ENCODE measurements at regions not wholly inside any gene's neighbourhood (a gene's known extent, or its start where the extent isn't known, plus 50 kb on each side); places are given as distances from the start of the nearest gene placed in this dataset.

DNA sequence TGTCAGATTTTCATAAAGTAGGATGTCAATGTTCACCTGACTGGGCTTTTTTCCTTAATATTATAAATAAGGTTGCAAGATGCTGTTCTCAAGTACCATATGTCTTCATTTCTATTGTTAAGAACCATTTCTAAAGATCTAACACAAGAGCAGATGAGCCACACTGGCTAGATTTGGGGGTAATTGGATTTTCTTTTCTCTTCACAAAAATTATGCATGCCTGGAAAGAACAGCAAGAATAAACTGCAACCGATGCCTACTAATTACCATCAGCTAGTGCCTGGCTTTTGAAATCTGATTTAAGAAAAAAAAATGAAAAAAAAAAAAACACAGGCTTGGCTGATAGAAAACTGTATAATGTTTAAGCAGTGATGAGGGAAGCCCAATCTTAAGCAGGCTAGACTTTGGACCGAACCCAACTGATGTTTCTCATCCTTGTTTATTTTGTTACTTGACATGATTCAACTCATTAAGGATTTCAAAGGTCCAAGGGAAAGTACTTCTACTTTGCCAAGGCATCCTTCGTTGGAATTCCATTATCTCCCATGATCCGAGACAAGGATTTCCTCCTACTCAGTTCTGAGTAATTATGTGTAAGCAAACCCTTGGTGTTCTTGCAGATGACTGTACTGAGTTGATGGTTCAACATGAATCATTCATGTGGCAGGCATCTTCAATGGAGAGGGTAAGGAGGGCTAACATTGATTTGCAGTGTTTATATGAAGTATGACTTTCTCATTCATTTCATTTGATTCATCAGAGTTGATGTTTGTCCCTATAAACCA is 300.5 kb downstream of the SPRY2 start:
- DNase-seq, result no peak

- DNase-seq, result no peak
Measured at GRCh38 chr13:80039000-80039399, 301.9 kb downstream of the SPRY2 start.

- no peak for DNase-seq
Measured at GRCh38 chr13:80038371-80038770, 302.6 kb downstream of the SPRY2 start.

DNA sequence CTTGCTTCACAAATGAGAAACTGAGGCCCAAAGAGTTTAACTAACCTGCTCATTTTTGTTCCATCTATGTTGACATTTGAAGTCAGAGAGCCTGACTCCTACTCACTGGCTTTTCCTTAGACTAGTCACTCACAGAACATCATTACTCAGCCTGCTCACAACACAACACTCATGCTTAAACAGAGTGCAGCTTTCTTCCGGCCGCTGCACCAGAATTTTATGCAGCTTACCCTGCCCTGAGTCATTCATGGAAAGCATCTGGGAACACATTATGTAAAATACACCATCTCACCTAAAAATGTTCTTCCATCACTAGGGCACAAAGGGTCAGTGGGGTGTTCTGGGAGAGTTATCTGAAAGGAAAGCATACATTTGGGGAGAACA is 303.4 kb downstream of the SPRY2 start:
- DNase-seq, result peak in 2 of 58 donors; percentile 7 to 19

GRCh38 chr13:80036845-80037504 is 304.0 kb downstream of the SPRY2 start:
- peak in 1 of 58 donors; percentile 27 for DNase-seq

DNA sequence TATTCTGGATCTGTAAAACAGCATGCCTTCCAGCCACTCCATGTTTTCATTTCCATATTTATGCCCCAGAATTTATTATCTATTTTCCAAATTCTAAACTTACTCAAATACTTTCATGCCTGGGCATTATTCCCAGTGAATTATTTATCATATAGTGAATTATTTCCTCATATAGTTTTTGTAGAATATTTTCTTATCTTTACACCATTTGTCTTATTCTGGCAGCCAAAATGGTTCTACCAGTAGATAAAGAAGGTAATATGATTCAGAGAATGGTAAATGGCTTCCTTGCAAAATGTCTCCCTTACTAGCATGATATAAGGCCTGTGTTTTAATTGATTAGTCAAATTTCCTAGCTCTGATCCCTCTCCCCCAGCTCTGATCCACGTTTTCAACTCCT is 305.8 kb downstream of the SPRY2 start:
- no peak for DNase-seq

DNA sequence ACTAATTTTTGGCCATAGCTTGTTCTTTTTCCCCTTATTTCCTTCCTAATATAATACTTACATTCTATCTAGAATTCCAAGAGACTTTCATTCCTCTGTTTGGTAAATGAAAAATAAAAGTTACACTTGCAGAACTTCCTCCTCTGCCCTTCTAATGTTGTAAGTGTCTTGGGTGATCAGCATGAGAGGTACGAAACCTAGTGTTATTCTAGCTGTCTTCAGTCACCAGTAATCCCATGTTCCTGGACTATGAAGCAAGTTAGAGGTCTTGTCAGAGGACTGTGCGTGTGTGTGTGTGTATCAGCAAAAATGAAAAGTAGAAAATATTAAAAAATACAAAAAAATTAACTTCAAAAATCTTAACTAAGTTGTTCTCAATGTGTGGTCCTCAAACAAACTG is 307.0 kb downstream of the SPRY2 start:
- no peak for DNase-seq

DNA sequence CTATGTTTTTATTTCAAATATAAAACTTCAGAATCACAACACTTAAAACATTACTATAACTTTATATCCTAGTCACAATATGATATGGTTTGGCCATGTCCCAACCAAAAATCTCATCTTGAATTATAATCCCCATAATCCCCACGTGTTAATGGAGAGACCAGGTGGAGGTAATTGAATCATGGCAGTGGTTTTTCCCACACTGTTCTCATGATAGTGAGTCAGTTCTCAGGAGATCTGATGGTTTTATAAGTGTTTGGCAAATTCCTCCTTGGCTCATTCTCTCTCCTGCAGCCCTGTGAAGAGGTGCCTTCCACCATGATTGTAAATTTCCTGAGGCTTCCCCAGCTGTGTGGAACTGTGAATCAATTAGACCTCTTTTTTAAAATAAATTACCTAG is 307.6 kb downstream of the SPRY2 start:
- no peak for DNase-seq

DNA sequence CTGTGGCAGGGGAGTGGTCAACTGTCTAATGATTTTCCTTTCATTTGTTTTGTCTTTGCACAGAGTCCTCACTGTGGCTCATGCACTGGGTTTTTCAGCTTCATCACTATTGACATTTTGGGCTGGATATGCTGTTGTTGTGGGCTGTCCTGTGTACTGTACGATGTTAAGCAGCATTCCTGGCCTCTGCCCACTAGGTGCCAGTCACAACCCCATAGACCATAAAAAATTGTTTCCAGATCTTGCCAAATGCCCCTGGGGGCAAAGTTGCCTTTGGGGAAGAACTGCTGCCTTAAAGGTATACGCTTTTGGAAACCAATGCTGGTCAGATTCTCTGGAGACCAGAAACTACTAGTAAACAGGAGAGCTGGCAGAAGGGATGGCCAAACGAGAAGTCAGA is 310.4 kb downstream of the SPRY2 start:
- peak in 5 of 58 donors; percentile 5 to 46 (median 15) for DNase-seq

- DNase-seq, result no peak
Measured at GRCh38 chr13:80029170-80029569, 311.8 kb downstream of the SPRY2 start.

DNA sequence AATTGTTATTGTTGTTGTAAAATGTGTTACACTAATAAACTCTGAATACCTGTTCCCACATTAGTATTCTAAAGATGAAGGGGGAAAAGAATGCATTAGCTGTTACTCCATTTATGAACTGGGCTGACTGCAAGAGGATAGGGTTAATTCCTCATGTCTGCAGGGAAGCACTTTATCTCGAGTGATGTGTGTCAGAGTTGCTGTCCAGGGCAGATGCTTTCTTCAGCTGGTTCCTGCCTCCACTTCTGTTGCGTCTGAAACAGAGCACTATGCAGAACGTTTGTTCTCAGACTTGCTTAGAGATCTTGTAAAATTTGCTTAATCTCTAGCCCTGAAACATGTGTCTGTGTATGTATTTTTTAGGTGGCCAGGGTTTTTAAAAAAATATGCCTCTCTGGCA is 318.8 kb downstream of the SPRY2 start:
- no peak for DNase-seq

DNA sequence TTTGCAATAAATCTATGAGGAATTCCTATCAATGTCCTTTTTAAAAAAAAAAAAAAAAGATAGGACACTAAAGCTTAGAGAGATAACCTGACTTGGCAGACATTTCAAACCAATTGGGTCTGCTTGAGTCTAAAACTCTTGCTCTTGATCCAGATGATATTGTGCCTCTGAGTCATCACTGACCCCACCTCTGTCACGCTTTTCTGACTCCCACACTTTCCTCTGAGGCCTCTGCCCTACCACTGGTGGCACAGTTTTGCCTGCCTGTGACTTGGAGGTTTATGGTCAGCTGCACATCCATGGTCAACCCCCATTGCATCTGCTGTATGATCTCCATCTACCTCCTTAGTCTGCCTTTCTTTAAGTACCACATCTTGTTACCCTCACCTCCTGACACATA is 328.7 kb downstream of the SPRY2 start:
- no peak for DNase-seq

DNA sequence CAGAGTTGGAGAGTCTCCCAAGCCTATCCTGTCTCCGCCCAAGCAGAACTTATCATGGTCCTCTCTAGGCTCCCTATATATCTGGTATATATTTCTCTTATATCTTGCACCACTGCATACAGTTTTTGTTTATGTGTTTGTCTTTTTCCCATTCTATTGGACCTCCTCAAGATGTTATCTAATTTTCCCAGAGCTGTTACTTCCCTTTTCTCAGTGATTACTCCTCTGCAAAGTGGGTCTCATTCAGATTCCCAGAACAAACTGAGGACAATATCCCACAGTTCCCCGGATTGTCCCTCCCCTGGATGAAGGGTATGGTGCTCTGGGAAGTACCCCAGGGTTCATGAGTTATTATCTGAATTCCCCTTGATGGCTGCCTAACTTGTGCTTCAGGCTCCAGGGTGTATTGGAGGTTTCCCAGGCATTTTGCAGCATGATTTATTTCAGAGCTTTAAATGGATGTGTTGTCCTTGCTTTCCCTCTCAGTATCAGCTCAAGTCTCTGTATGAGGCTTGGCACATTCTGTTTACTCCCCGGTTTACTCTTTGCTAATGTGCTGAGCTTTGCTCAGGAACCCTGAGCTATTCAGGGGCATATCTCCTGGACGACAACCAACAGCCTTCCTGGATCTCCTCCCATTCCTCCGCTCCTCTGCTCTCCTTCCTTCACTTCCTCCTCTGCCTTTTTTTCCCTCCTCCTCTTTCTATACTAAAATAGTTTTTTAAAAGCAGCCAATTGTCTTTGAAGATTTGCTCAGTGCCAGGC is 329.3 kb downstream of the SPRY2 start:
- DNase-seq, result peak in 26 of 58 donors; percentile 4 to 64 (median 26)

DNA sequence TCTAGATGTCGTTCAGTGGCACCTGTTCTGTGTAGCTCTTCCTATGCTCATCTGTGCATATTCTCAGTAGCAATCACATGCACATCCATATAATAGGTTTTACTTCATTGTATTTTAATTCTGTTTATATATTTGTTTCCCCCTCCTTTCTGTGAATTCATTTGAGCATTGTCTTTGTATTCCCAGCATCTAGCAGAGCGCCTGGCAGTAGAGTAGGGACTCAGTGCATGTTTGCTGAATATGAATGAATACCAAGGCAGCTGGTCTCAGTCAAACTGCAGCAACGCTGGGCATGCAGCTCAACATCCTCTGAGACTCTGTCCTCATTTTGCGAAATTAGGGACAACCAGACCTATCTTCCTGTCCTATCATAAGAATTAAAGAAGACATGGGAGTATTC is 330.1 kb downstream of the SPRY2 start:
- DNase-seq, result peak in 47 of 58 donors; percentile 5 to 84 (median 46)

DNA sequence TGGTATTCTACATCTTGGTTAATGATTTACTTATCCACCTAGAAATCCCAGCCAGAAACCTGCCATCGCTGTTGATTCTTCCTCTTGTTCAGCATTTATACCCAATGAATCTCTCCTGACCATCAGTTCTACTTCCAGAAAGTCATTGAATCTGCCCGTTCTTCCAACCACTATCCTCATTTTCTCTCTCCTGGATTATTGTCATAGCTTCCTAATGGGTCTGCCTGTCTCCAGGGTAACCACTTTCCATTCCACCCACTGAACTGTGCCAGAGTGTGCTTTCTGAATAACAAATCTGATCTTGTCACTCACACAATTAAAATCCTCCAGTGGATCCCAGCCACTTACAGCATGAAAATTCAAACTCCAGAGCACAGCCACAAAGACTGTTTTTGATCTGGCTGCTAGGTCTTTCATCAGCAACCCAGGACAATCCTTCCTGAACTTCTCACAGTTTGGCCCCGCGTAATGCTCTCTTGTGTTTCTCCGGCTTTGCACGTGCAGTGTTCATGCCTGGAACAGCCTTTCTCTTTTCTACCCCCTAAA is 330.6 kb downstream of the SPRY2 start:
- DNase-seq, result peak in 48 of 58 donors; percentile 6 to 80 (median 40)

- DNase-seq, result peak in 1 of 58 donors; percentile 38
Measured at GRCh38 chr13:80009760-80010159, 331.2 kb downstream of the SPRY2 start.

DNA sequence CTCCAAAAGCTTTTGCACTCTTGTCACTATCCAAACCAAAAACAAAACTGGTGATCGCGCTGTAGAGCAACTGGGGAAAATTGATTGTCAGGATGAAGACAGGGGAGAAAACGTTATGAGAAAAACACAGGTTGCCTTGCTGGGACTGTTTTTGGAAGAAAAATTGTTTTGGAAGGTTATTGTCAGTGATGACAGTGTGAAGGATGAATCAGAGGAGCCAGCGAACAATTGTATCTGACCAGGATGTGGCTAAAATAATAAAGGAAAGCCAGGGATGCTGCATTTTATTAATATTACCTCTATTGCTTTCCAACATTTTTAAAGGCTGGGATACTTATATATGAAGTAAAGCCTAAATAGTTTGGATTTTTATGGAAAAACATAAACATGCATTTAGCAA is 334.0 kb downstream of the SPRY2 start:
- no peak for DNase-seq

GRCh38 chr13:80001510-80001842 is 339.4 kb downstream of the SPRY2 start:
- no peak for DNase-seq

GRCh38 chr13:80000684-80001509 is 340.0 kb downstream of the SPRY2 start:
- DNase-seq, result no peak

- DNase-seq, result no peak
Measured at GRCh38 chr13:79999601-80000000, 341.3 kb downstream of the SPRY2 start.

DNA sequence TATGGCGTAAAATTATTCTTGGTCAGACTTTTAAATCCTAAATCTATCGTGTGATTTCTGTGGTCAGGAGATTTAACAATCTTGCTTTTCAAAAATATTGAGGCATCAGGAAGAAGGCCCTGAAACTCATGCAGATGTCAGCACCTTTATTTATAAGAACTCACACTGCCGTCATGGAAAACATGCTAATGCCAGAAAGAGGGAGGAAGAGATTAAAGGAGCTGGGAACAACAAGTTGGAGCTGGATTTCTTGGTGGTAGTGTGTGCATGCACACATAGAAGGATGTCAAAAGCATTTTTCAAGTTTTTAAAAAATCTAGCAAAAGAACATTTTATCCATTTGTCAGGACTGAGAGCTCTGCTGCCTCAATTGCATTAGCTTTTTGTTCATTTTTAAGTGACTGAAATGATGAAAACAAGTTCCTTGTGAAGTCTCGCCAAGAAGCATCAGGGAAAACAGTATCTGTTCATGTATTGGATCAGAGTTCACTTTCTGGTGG is 342.5 kb downstream of the SPRY2 start:
- no peak for DNase-seq
